Transverse colon (tissue), 4 donors: ENCODE measurements at regions not wholly inside any gene's neighbourhood (a gene's known extent, or its start where the extent isn't known, plus 50 kb on each side); places are given as distances from the start of the nearest gene placed in this dataset.

Source experiments
- EP300 ChIP-seq: sonication (generic); formaldehyde crosslinking; IDR thresholded peaks from one replicate; pipeline ENCODE4 v1.6.1; 2017; ENCODE audit warnings: antibody characterized with exemption, low read depth
- POLR2A ChIP-seq: fragments of 450-650 bp; IDR thresholded peaks from one replicate; pipeline ENCODE4 v1.6.1; 2016; ENCODE audit warnings: antibody characterized with exemption, mild to moderate bottlenecking, moderate library complexity
- POLR2AphosphoS5 ChIP-seq, 3 donors: sonication (generic); formaldehyde crosslinking; IDR thresholded peaks; one replicate each; pipeline ENCODE4 v1.6.1; 2016; ENCODE audit warnings: antibody characterized with exemption in 3 of 3
- TF ChIP-seq, protein P1 (sequence below), 5 experiments: fragments of 200-600 bp in 3 of 5; fragments of 450-650 bp in 2 of 5; sonication (generic) in 3 of 5; IDR thresholded peaks; 1 replicate in 2 of 5; 2 replicates in 3 of 5; pipeline ENCODE4 v1.5.1; 2016 to 2017; ENCODE audit warnings: antibody characterized with exemption in 5 of 5, inconsistent platforms in 3 of 5, mild to moderate bottlenecking in 2 of 5, moderate library complexity in 1 of 5

DNA sequence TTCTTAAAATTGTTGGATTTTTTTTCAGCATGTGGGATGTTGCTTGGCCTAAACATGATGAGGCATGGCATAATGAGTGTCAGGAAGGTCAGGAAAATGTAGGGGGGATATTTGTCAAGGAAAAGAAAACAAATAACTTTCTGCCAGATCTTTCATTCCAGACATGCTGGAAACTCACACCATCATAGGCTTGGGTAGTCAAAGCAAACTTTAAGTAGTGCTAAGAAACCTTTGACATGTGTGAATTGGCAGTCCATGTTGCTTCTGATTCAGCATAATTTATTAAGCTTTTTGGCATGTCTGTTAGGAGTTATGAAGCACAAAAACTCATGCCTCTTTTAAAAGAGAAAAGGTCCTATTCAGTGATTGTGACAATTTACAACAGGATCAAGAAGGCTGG is 61.3 kb upstream of the MTAP start:
- TF ChIP-seq, protein P1, sequence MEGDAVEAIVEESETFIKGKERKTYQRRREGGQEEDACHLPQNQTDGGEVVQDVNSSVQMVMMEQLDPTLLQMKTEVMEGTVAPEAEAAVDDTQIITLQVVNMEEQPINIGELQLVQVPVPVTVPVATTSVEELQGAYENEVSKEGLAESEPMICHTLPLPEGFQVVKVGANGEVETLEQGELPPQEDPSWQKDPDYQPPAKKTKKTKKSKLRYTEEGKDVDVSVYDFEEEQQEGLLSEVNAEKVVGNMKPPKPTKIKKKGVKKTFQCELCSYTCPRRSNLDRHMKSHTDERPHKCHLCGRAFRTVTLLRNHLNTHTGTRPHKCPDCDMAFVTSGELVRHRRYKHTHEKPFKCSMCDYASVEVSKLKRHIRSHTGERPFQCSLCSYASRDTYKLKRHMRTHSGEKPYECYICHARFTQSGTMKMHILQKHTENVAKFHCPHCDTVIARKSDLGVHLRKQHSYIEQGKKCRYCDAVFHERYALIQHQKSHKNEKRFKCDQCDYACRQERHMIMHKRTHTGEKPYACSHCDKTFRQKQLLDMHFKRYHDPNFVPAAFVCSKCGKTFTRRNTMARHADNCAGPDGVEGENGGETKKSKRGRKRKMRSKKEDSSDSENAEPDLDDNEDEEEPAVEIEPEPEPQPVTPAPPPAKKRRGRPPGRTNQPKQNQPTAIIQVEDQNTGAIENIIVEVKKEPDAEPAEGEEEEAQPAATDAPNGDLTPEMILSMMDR (IDR thresholded peaks at IDR 0.05): no peak
- no peak for TF ChIP-seq POLR2AphosphoS5 (IDR thresholded peaks at IDR 0.05)
- no peak for TF ChIP-seq EP300
- TF ChIP-seq POLR2A: no peak
